ENCODE measurements at regions not wholly inside any gene's neighbourhood (a gene's known extent, or its start where the extent isn't known, plus 50 kb on each side); places are given as distances from the start of the nearest gene placed in this dataset.

- DNase-seq (ENCODE audit: insufficient read length) (no peak), FAIRE-seq (no peak)
- no peak for TF ChIP-seq POLR2AphosphoS5 (IDR thresholded peaks at IDR 0.05; ENCODE audit: low read depth, low read length)
- no peak for TF ChIP-seq TAF1 (IDR thresholded peaks at IDR 0.05; ENCODE audit: borderline replicate concordance, low read depth, low read length)
- no peak for TF ChIP-seq POLR2A (IDR thresholded peaks at IDR 0.05; ENCODE audit: low read depth, low read length)
Observed at GRCh38 chr4:148965080-148965479, 522.9 kb upstream of the NR3C2 start.

GRCh38 chr4:148964456-148964855 lies 522.2 kb upstream of the NR3C2 start:
- FAIRE-seq (no peak), DNase-seq (ENCODE audit: insufficient read length) (no peak)
- TF ChIP-seq TAF1 (IDR thresholded peaks at IDR 0.05; ENCODE audit: borderline replicate concordance, low read depth, low read length) (no peak), POLR2AphosphoS5 (IDR thresholded peaks at IDR 0.05; ENCODE audit: low read depth, low read length) (no peak), POLR2A (IDR thresholded peaks at IDR 0.05; ENCODE audit: low read depth, low read length) (no peak)

GRCh38 chr4:148962539-148963290 lies 520.5 kb upstream of the NR3C2 start:
- TF ChIP-seq POLR2A (IDR thresholded peaks at IDR 0.05; ENCODE audit: low read depth, low read length) (no peak), TAF1 (IDR thresholded peaks at IDR 0.05; ENCODE audit: borderline replicate concordance, low read depth, low read length) (no peak)
- no peak for FAIRE-seq
- no peak for DNase-seq (ENCODE audit: insufficient read length)

GRCh38 chr4:148961526-148961925 lies 519.3 kb upstream of the NR3C2 start:
- FAIRE-seq (no peak), DNase-seq (ENCODE audit: insufficient read length) (no peak)
- no peak for TF ChIP-seq TAF1 (IDR thresholded peaks at IDR 0.05; ENCODE audit: borderline replicate concordance, low read depth, low read length)
- TF ChIP-seq POLR2AphosphoS5 (IDR thresholded peaks at IDR 0.05; ENCODE audit: low read depth, low read length): no peak
- TF ChIP-seq POLR2A (IDR thresholded peaks at IDR 0.05; ENCODE audit: low read depth, low read length): no peak

GRCh38 chr4:148958317-148958716 lies 516.1 kb upstream of the NR3C2 start:
- no peak for DNase-seq (ENCODE audit: insufficient read length)
- TF ChIP-seq POLR2A (IDR thresholded peaks at IDR 0.05; ENCODE audit: low read depth, low read length) (no peak), TAF1 (IDR thresholded peaks at IDR 0.05; ENCODE audit: borderline replicate concordance, low read depth, low read length) (no peak), POLR2AphosphoS5 (IDR thresholded peaks at IDR 0.05; ENCODE audit: low read depth, low read length) (no peak)
- no peak for FAIRE-seq

GRCh38 chr4:148955564-148956297 lies 513.5 kb upstream of the NR3C2 start:
- FAIRE-seq (no peak), DNase-seq (ENCODE audit: insufficient read length) (no peak)
- TF ChIP-seq TAF1 (IDR thresholded peaks at IDR 0.05; ENCODE audit: borderline replicate concordance, low read depth, low read length) (no peak), POLR2A (IDR thresholded peaks at IDR 0.05; ENCODE audit: low read depth, low read length) (no peak), POLR2AphosphoS5 (IDR thresholded peaks at IDR 0.05; ENCODE audit: low read depth, low read length) (no peak)

GRCh38 chr4:148954011-148954749 lies 512.0 kb upstream of the NR3C2 start:
- TF ChIP-seq TAF1 (IDR thresholded peaks at IDR 0.05; ENCODE audit: borderline replicate concordance, low read depth, low read length): no peak
- TF ChIP-seq POLR2A (IDR thresholded peaks at IDR 0.05; ENCODE audit: low read depth, low read length): no peak
- TF ChIP-seq POLR2AphosphoS5 (IDR thresholded peaks at IDR 0.05; ENCODE audit: low read depth, low read length): no peak
- FAIRE-seq (no peak), DNase-seq (ENCODE audit: insufficient read length) (no peak)

GRCh38 chr4:148951346-148951745 lies 509.1 kb upstream of the NR3C2 start:
- no peak for TF ChIP-seq TAF1 (IDR thresholded peaks at IDR 0.05; ENCODE audit: borderline replicate concordance, low read depth, low read length)
- no peak for TF ChIP-seq POLR2AphosphoS5 (IDR thresholded peaks at IDR 0.05; ENCODE audit: low read depth, low read length)
- TF ChIP-seq POLR2A (IDR thresholded peaks at IDR 0.05; ENCODE audit: low read depth, low read length): no peak
- FAIRE-seq: no peak
- no peak for DNase-seq (ENCODE audit: insufficient read length)

- FAIRE-seq (no peak), DNase-seq (ENCODE audit: insufficient read length) (no peak)
- TF ChIP-seq POLR2AphosphoS5 (IDR thresholded peaks at IDR 0.05; ENCODE audit: low read depth, low read length) (no peak), TAF1 (IDR thresholded peaks at IDR 0.05; ENCODE audit: borderline replicate concordance, low read depth, low read length) (no peak), POLR2A (IDR thresholded peaks at IDR 0.05; ENCODE audit: low read depth, low read length) (no peak)
Observed at GRCh38 chr4:148946271-148946670, 504.1 kb upstream of the NR3C2 start.

GRCh38 chr4:148944839-148945219 lies 502.6 kb upstream of the NR3C2 start:
- TF ChIP-seq POLR2A (IDR thresholded peaks at IDR 0.05; ENCODE audit: low read depth, low read length) (no peak), POLR2AphosphoS5 (IDR thresholded peaks at IDR 0.05; ENCODE audit: low read depth, low read length) (no peak), TAF1 (IDR thresholded peaks at IDR 0.05; ENCODE audit: borderline replicate concordance, low read depth, low read length) (no peak)
- FAIRE-seq (no peak), DNase-seq (ENCODE audit: insufficient read length) (no peak)

- FAIRE-seq: no peak
- DNase-seq (ENCODE audit: insufficient read length): no peak
- no peak for TF ChIP-seq POLR2AphosphoS5 (IDR thresholded peaks at IDR 0.05; ENCODE audit: low read depth, low read length)
- no peak for TF ChIP-seq POLR2A (IDR thresholded peaks at IDR 0.05; ENCODE audit: low read depth, low read length)
- TF ChIP-seq TAF1 (IDR thresholded peaks at IDR 0.05; ENCODE audit: borderline replicate concordance, low read depth, low read length): no peak
Observed at GRCh38 chr4:148944136-148944838, 502.1 kb upstream of the NR3C2 start.
